ENCODE measurements at regions not wholly inside any gene's neighbourhood (a gene's known extent, or its start where the extent isn't known, plus 50 kb on each side); places are given as distances from the start of the nearest gene placed in this dataset.

- no peak for TF ChIP-seq CTCF (IDR thresholded peaks at IDR 0.05; ENCODE audit: poor library complexity, severe bottlenecking)
- no peak for TF ChIP-seq POLR2AphosphoS5 (IDR thresholded peaks at IDR 0.05)
- TF ChIP-seq EP300 (conservative IDR thresholded peaks at IDR 0.05; ENCODE audit: poor library complexity, severe bottlenecking) = no peak
- TF ChIP-seq TAF1 (IDR thresholded peaks at IDR 0.05; ENCODE audit: low read depth) = no peak
- no peak for TF ChIP-seq EZH2 (IDR thresholded peaks at IDR 0.05; ENCODE audit: borderline replicate concordance, insufficient read depth, low read length, poor library complexity, severe bottlenecking)
These were observed 181.9 kb upstream of the TTC14 start for GRCh38 chr3:180420016-180420415.
